Calu3 (cell line): ENCODE measurements at regions not wholly inside any gene's neighbourhood (a gene's known extent, or its start where the extent isn't known, plus 50 kb on each side); places are given as distances from the start of the nearest gene placed in this dataset.

Experiments used
- BruUV-seq: library from RNA; stranded (reverse); fragments of 400-500 nt; replicated peaks from 2 replicates; lab custom pipeline; 2021; lab: Mats Ljungman, UMichigan
- CTCF ChIA-PET: fragments of 300-600 bp; sonication (Branson Sonifier 250); formaldehyde crosslinking; loops from one replicate; lab custom pipeline; 2022; ENCODE audit warnings: antibody characterized with exemption; lab: Charles Lee
- DNase-seq: peaks from one replicate; pipeline ENCODE4 v3.0.0; 2022
- H3K27ac Mint-ChIP-seq: one replicate; pipeline ENCODE4 v1.8.0; 2022; ENCODE audit warnings: mixed read lengths; ENCODE audit not compliant: unreplicated experiment
- H3K27me3 Mint-ChIP-seq: one replicate; pipeline ENCODE4 v1.8.0; 2022; ENCODE audit warnings: mixed read lengths; ENCODE audit not compliant: unreplicated experiment
- H3K36me3 Mint-ChIP-seq: one replicate; pipeline ENCODE4 v1.8.0; 2022; ENCODE audit warnings: mild to moderate bottlenecking, moderate library complexity, mixed read lengths; ENCODE audit not compliant: insufficient read depth, unreplicated experiment
- H3K4me1 Mint-ChIP-seq: one replicate; pipeline ENCODE4 v1.8.0; 2022; ENCODE audit warnings: mild to moderate bottlenecking, low read depth, mixed read lengths; ENCODE audit not compliant: unreplicated experiment
- H3K4me3 Mint-ChIP-seq: one replicate; pipeline ENCODE4 v1.8.0; 2022; ENCODE audit warnings: mild to moderate bottlenecking, low read depth, moderate library complexity, mixed read lengths; ENCODE audit not compliant: unreplicated experiment
- H3K9me3 Mint-ChIP-seq: one replicate; pipeline ENCODE4 v1.8.0; 2022; ENCODE audit warnings: low read depth, mixed read lengths; ENCODE audit not compliant: unreplicated experiment
- intact Hi-C: fragments of 100-400 bp; cut with micrococcal nuclease; formaldehyde crosslinking; loops from one replicate; pipeline ENCODE4 v1.10.0; 2022; ENCODE audit not compliant: unreplicated experiment
- TF ChIP-seq, protein P1 (sequence below): fragments of 200-600 bp; IDR thresholded peaks from one replicate; pipeline ENCODE4 v1.8.0; 2022; ENCODE audit warnings: antibody characterized with exemption; ENCODE audit not compliant: unreplicated experiment

DNA sequence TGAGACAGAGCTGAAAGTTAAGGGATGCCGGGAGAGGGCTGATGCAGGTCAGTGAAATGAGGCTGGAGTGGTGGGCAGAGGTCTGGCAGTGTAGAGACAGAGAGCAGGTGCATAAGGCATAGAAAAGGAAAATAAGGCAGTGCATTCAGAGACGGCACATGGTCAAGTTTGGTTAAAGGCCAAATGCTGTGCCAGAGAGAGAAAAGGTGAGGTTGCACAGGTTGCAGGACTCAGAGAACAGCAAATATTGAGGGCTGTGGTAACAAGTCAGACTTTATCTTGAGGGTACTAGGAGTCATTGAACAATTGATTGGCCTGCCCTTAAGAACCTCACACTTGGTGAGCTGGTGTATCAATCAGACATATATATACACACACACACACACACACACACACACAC is 102.9 kb upstream of the TSHZ2 start:
- H3K27me3 Mint-ChIP-seq, result peaks cover 14% of the 10 kb centered on the region
- DNase-seq, result no peak
- CTCF ChIA-PET, result no interaction called here
- H3K36me3 Mint-ChIP-seq, result no peaks in the 10 kb centered on the region
- intact Hi-C loops, result no loop called here
- BruUV-seq, result no TSS peak
- H3K27ac Mint-ChIP-seq, result no peak overlapping the region
- no peaks in the 10 kb centered on the region for H3K4me1 Mint-ChIP-seq
- TF ChIP-seq, protein P1, sequence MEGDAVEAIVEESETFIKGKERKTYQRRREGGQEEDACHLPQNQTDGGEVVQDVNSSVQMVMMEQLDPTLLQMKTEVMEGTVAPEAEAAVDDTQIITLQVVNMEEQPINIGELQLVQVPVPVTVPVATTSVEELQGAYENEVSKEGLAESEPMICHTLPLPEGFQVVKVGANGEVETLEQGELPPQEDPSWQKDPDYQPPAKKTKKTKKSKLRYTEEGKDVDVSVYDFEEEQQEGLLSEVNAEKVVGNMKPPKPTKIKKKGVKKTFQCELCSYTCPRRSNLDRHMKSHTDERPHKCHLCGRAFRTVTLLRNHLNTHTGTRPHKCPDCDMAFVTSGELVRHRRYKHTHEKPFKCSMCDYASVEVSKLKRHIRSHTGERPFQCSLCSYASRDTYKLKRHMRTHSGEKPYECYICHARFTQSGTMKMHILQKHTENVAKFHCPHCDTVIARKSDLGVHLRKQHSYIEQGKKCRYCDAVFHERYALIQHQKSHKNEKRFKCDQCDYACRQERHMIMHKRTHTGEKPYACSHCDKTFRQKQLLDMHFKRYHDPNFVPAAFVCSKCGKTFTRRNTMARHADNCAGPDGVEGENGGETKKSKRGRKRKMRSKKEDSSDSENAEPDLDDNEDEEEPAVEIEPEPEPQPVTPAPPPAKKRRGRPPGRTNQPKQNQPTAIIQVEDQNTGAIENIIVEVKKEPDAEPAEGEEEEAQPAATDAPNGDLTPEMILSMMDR, result no peak
- no peak overlapping the region for H3K4me3 Mint-ChIP-seq
- H3K9me3 Mint-ChIP-seq, result peaks cover 4% of the 10 kb centered on the region

DNA sequence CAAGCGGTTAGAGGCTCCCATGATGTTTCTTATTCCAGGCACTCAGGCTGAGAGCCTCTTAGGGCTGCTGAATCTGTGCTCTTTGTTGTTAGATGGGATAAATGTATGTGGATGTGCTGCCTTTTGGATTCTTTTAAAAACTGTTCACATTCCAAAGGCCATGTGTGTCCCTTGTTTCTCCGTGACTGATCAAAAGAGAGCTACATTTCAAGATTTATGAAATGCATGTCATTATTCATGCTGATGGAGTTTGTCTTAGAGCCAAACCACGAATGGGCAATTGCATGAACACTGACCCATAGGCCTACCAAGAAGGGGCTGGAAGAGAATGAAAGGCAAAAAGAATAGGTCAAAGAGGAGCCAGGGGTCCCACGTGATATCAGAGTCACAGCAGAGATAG is 104.9 kb upstream of the TSHZ2 start:
- CTCF ChIA-PET, result no interaction called here
- DNase-seq, result no peak

DNA sequence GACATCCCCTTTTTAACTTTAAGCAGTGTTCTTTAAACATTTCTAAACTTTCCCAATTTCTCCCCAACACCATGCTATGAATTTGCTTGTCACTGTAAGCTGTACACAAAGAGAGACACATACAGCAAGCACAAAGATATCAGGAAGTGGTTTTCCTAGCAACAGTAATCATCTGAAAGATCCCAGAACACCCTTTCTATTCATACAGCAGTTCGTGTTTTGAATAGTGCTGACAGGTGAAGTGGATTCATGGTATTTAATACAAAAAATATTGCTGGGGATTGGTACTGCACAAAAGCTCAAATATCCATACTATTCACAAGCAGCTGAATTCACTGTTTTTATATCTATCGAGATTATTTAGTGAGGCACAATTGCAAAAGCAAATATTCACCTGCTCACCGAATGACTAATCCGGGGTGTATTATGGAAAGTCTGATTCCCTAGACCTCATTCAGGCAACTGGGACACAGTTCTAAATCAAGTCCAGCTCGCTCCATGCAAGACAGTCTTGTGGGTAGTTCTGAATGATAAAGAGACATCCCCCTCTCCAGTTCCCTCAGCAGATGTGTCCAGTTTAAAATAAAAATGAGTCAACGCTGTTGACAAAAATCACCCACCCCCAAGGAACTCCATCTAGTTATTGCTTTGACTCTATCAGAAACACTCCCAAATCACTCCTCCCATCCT is 107.1 kb upstream of the TSHZ2 start:
- no peak for DNase-seq
- H3K4me1 Mint-ChIP-seq, result no peaks in the 10 kb centered on the region
- no peaks in the 10 kb centered on the region for H3K36me3 Mint-ChIP-seq
- CTCF ChIA-PET, result no interaction called here
- TF ChIP-seq, protein P1, result no peak
- intact Hi-C loops, result no loop called here
- no TSS peak for BruUV-seq
- H3K27ac Mint-ChIP-seq, result no peak overlapping the region
- no peak overlapping the region for H3K4me3 Mint-ChIP-seq
- peaks cover 21% of the 10 kb centered on the region for H3K27me3 Mint-ChIP-seq
- H3K9me3 Mint-ChIP-seq, result peaks cover 4% of the 10 kb centered on the region

More for the DNA sequence above, 104.9 kb upstream of the TSHZ2 start:
- intact Hi-C loops, result no loop called here
- BruUV-seq, result no TSS peak
- no peak overlapping the region for H3K4me3 Mint-ChIP-seq
- no peaks in the 10 kb centered on the region for H3K36me3 Mint-ChIP-seq
- H3K27me3 Mint-ChIP-seq, result peaks cover 14% of the 10 kb centered on the region
- no peak overlapping the region for H3K27ac Mint-ChIP-seq
- H3K9me3 Mint-ChIP-seq, result peaks cover 4% of the 10 kb centered on the region
- TF ChIP-seq, protein P1, result no peak
- no peaks in the 10 kb centered on the region for H3K4me1 Mint-ChIP-seq

- CTCF ChIA-PET, result no interaction called here
- no peaks in the 10 kb centered on the region for H3K9me3 Mint-ChIP-seq
- H3K4me1 Mint-ChIP-seq, result no peaks in the 10 kb centered on the region
- DNase-seq, result no peak
- no TSS peak for BruUV-seq
- intact Hi-C loops, result no loop called here
- peaks cover 12% of the 10 kb centered on the region for H3K27me3 Mint-ChIP-seq
- no peaks in the 10 kb centered on the region for H3K36me3 Mint-ChIP-seq
- TF ChIP-seq, protein P1, result no peak
- H3K4me3 Mint-ChIP-seq, result no peak overlapping the region
- H3K27ac Mint-ChIP-seq, result no peak overlapping the region
Measured at GRCh38 chr20:52859156-52859876, 112.8 kb upstream of the TSHZ2 start.
